ENCODE measurements at regions not wholly inside any gene's neighbourhood (a gene's known extent, or its start where the extent isn't known, plus 50 kb on each side); places are given as distances from the start of the nearest gene placed in this dataset.

DNA sequence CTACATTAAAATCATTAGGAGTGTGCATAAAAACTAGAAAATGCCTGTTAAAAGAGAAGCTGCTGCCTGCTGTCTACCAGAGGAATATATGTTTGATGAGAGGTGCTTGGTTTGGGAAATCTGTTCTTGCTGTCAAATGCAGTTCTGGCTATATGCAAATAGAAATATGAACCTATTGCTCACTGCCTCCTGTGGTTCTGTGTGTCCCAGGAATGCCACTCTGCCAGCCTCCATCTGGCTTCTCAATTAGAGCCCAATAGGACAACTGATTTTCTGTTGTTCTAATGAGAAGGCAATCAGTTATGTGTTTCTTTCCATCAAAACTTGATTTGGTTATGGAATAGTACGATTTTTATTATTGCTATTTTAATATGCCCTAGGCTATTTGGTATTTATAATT, 759.7 kb downstream of the HDGFL1 start:
- TF ChIP-seq, protein P1, sequence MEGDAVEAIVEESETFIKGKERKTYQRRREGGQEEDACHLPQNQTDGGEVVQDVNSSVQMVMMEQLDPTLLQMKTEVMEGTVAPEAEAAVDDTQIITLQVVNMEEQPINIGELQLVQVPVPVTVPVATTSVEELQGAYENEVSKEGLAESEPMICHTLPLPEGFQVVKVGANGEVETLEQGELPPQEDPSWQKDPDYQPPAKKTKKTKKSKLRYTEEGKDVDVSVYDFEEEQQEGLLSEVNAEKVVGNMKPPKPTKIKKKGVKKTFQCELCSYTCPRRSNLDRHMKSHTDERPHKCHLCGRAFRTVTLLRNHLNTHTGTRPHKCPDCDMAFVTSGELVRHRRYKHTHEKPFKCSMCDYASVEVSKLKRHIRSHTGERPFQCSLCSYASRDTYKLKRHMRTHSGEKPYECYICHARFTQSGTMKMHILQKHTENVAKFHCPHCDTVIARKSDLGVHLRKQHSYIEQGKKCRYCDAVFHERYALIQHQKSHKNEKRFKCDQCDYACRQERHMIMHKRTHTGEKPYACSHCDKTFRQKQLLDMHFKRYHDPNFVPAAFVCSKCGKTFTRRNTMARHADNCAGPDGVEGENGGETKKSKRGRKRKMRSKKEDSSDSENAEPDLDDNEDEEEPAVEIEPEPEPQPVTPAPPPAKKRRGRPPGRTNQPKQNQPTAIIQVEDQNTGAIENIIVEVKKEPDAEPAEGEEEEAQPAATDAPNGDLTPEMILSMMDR (IDR thresholded peaks at IDR 0.05), result no peak
- TF ChIP-seq EP300 (IDR thresholded peaks at IDR 0.05) (no peak), POLR2A (IDR thresholded peaks at IDR 0.05) (no peak)

Data from sigmoid colon (tissue), 4 donors.